ENCODE measurements at regions not wholly inside any gene's neighbourhood (a gene's known extent, or its start where the extent isn't known, plus 50 kb on each side); places are given as distances from the start of the nearest gene placed in this dataset.

DNA sequence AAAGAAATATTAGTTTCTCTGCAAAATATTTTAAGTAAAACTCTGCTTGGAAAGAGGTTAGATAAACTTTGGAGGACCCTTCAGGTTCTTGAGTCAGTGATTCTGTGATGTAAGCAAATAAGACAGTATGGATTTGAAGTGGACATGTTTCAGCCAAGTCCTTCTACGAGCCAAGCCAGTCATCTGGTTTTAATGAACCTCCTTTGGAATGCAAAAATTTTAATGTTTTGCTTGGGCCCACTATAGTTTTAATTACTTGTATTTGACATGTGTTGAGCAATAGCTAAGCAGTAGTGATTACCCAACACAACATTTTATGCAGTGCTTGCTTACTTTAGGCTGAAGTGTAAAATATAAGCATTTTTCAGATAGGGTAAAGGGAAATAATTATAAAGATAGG is 296.3 kb upstream of the SEMA3D start:
- TF ChIP-seq FOXP2 (optimal IDR thresholded peaks at IDR 0.05; ENCODE audit: control extremely low read depth, extremely low read length, insufficient read depth): no peak
- peak; percentile 21; the same call in 1 of the 2 replicates for TF ChIP-seq POLR2AphosphoS5 (IDR thresholded peaks at IDR 0.05; ENCODE audit: borderline replicate concordance, low read depth, low read length)
- no peak for TF ChIP-seq EZH2 (IDR thresholded peaks at IDR 0.05)

Data from SK-N-MC (cell line).